Small intestine (tissue), 7 donors: ENCODE measurements at regions not wholly inside any gene's neighbourhood (a gene's known extent, or its start where the extent isn't known, plus 50 kb on each side); places are given as distances from the start of the nearest gene placed in this dataset.

Experiments
- DNase-seq, 2 donors: peaks; one replicate each; pipeline versions ENCODE4 v3.0.0 to v3.0.0-alpha.2; 2013
- FAIRE-seq: peaks from 2 replicates; lab custom pipeline; 2012; peaks lifted over from hg19 to GRCh38; lab: Jason Lieb, UNC
- H3K27ac ChIP-seq, 3 donors: one replicate each; pipeline ENCODE4 v1.5.1; 2013; ENCODE audit warnings: low read length in 2 of 3, mild to moderate bottlenecking in 2 of 3, control low read depth in 1 of 3, inconsistent platforms in 1 of 3, low read depth in 1 of 3, moderate library complexity in 1 of 3
- H3K27me3 ChIP-seq, 3 donors: one replicate each; pipeline ENCODE4 v1.6.1; 2013; ENCODE audit warnings: low read length in 3 of 3, inconsistent platforms in 1 of 3; ENCODE audit not compliant: control insufficient read depth in 3 of 3, insufficient read depth in 3 of 3
- H3K36me3 ChIP-seq, 3 donors: one replicate each; pipeline ENCODE4 v1.6.1; 2013; ENCODE audit warnings: low read length in 3 of 3, inconsistent platforms in 1 of 3, low read depth in 1 of 3, mild to moderate bottlenecking in 1 of 3, moderate library complexity in 1 of 3; ENCODE audit not compliant: control insufficient read depth in 3 of 3, insufficient read depth in 2 of 3
- H3K4me1 ChIP-seq, 3 donors: one replicate each; pipeline ENCODE4 v1.6.1; 2013; ENCODE audit warnings: low read length in 2 of 3, inconsistent platforms in 1 of 3, low read depth in 1 of 3, mild to moderate bottlenecking in 1 of 3, moderate library complexity in 1 of 3; ENCODE audit not compliant: control insufficient read depth in 3 of 3, insufficient read depth in 2 of 3
- H3K4me3 ChIP-seq, 3 donors: one replicate each; pipeline ENCODE4 v1.5.1; 2013; ENCODE audit warnings: low read length in 3 of 3, control low read depth in 1 of 3, inconsistent platforms in 1 of 3, low read depth in 1 of 3, mild to moderate bottlenecking in 1 of 3, moderate library complexity in 1 of 3
- H3K9me3 ChIP-seq, 2 donors: one replicate each; pipeline ENCODE4 v1.6.1; 2013; ENCODE audit warnings: low read depth in 1 of 2, low read length in 1 of 2; ENCODE audit not compliant: control insufficient read depth in 2 of 2, insufficient read depth in 1 of 2
- WGBS, 3 donors: extraction: QIAGEN DNeasy Blood & Tissue Kit; methylation state at CpG; one replicate each; pipeline ENCODE4 v1.1.7; 2013; 5-methylcytosine and 5-hydroxymethylcytosine counted together
- donor health status: healthy with polysubstance abuse.
- donor health status: control.
- donor health status: control.
- donor health status: Bipolar disorder and iron deficiency.
- donor health status: healthy.

DNA sequence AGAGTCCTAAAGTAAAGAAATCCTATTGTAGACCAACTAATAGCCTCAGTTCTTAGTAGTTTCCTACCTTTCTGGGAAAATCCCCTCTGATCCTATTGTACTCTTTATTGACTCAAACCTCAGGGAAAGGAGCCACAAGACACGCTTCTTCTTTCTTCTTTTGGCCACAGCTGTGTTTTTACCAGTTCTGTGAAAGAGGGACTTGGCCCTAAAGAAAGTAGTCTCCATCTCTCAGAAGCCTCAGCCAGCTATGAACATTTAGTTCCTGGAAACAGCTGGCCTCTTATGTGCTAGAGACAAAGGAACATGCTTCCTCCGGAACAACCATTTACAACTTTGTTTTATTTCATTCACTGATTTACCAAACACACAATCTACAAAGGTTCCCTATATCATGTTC, 66.1 kb upstream of the ARID2 start:
- Histone ChIP-seq H3K4me1 (no peaks in the 10 kb centered on the region), H3K27me3 (no peaks in the 10 kb centered on the region), H3K4me3 (no peak overlapping the region), H3K27ac (no peak overlapping the region), H3K9me3 (no peaks in the 10 kb centered on the region), H3K36me3 (no peaks in the 10 kb centered on the region)
- no peak for FAIRE-seq
- no peak for DNase-seq
- WGBS, 3 donors, result 43 to 75% (median 70%) methylated on average over 2 of the region's 2 CpGs

DNA sequence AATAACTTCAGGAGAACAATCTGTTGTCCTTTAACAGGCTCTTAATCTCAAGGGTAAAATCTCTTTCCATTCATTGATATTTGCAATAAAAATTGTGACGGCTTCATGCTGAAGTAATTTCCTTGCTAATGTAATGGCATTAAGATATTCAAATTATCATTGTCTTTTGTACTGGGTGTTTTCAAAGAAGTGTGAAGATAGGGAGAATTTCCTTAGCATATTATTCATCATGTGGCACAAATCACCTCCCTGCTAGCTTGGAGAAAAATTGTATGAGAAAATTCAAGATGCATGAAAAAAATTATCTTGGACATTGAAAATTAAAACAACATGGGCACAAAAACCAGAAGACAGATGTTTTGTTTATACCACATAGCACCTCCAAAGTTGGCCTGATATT, 63.6 kb upstream of the ARID2 start:
- DNase-seq (no peak), FAIRE-seq (no peak)
- H3K27me3 ChIP-seq, result no peaks in the 10 kb centered on the region
- H3K27ac ChIP-seq, result no peak overlapping the region
- no peaks in the 10 kb centered on the region for H3K36me3 ChIP-seq
- H3K4me3 ChIP-seq, result no peak overlapping the region
- H3K9me3 ChIP-seq, result no peaks in the 10 kb centered on the region
- 86 to 97% (median 89%) methylated on average over 1 of the region's 1 CpG for WGBS, 3 donors
- no peaks in the 10 kb centered on the region for H3K4me1 ChIP-seq

DNA sequence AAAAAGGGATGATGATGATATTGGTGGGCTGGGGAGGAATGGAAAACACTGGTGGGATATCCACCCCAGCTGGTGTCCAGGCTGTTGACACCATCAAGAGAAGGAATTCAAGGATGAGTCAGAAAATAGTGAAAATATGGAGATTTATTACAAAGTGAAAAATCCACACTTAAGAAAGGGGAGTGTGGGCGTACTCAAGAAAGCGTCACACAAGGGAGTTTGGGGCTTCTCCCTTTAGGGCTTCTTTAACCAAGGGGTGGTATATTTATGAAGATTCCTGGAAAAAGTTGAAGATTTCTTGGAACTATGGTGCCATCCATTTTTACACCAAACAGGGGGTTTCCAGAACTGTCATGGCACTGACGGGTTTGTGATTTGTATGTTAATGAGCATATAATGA, 63.1 kb upstream of the ARID2 start:
- no peaks in the 10 kb centered on the region for H3K36me3 ChIP-seq
- WGBS, 3 donors, result 83 to 93% (median 90%) methylated on average over 3 of the region's 3 CpGs
- H3K4me3 ChIP-seq, result no peak overlapping the region
- no peak overlapping the region for H3K27ac ChIP-seq
- DNase-seq, result no peak
- no peaks in the 10 kb centered on the region for H3K27me3 ChIP-seq
- no peak for FAIRE-seq
- no peaks in the 10 kb centered on the region for H3K9me3 ChIP-seq
- H3K4me1 ChIP-seq, result no peaks in the 10 kb centered on the region

DNA sequence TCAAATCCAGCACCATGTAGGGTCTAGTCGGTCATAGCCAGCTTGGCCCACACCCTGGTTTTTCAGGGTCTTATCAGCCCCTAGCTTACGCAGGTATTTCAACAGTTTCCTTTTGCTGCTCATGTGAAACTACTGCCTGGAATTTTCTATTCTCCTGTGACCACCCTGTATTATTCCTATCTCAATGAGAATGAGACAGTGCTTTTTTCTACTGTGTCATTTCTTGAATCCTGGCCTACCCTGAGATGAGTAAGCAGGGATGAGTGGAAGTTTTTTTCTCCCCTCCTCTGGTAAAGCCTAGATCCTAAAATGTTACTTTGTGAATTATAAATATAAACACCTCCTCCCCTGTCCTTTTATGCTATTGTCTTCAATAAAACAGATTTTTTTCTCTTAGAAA, 62.7 kb upstream of the ARID2 start:
- no peaks in the 10 kb centered on the region for H3K27me3 ChIP-seq
- DNase-seq (no peak), FAIRE-seq (no peak)
- no peaks in the 10 kb centered on the region for H3K4me1 ChIP-seq
- WGBS, 3 donors, result 92 to 94% (median 93%) methylated on average over 2 of the region's 2 CpGs
- no peak overlapping the region for H3K27ac ChIP-seq
- no peak overlapping the region for H3K4me3 ChIP-seq
- no peaks in the 10 kb centered on the region for H3K9me3 ChIP-seq
- no peaks in the 10 kb centered on the region for H3K36me3 ChIP-seq

DNA sequence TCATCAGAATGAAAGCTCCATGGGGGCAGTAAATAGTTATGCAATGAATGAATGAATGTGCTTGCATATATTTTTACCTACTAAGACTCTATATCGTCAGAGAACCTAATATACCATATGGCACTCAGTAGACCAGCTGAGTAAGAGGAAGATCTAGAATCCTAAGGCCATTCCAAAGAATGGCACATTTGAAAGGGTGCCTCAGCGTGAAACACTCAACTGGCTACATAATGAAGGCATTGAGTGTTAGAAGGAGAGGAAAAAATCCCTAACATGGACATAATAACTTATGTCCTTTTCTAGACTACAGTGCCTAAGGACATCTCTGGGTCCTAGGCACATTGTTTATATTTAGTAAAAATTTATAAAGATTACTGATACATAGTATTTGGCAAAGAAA, 61.7 kb upstream of the ARID2 start:
- Histone ChIP-seq H3K4me1 (no peaks in the 10 kb centered on the region), H3K27ac (no peak overlapping the region), H3K27me3 (no peaks in the 10 kb centered on the region), H3K36me3 (no peaks in the 10 kb centered on the region), H3K9me3 (no peaks in the 10 kb centered on the region), H3K4me3 (no peak overlapping the region)
- WGBS, 3 donors, result 92 to 98% (median 95%) methylated on average over 2 of the region's 2 CpGs
- DNase-seq (no peak), FAIRE-seq (no peak)

DNA sequence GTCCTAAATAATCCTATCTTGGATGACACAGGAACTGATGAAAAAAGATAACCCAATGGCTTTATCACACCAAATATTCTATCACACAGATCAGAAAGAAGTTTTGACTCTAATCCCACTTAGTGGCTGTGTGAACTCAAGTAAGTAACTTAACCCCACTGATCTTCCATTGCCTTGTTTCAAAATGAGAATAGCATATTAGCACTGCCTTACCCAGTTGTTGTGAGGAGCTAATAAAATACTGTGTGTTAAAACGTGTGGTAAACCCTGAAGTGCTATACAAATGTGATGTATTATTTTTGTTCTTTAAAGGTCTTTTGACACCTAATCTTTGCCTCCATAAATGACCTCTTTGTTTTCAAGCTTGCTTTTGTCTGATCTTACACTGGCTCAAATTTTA, 60.9 kb upstream of the ARID2 start:
- Histone ChIP-seq H3K27ac (peak overlapping the region in 2 of 3 donors; percentile 55 to 56), H3K36me3 (no peaks in the 10 kb centered on the region), H3K27me3 (no peaks in the 10 kb centered on the region), H3K4me3 (no peak overlapping the region), H3K4me1 (no peaks in the 10 kb centered on the region), H3K9me3 (no peaks in the 10 kb centered on the region)
- 14 to 37% (median 26%) methylated on average over 1 of the region's 1 CpG for WGBS, 3 donors
- FAIRE-seq, result no peak
- no peak for DNase-seq

DNA sequence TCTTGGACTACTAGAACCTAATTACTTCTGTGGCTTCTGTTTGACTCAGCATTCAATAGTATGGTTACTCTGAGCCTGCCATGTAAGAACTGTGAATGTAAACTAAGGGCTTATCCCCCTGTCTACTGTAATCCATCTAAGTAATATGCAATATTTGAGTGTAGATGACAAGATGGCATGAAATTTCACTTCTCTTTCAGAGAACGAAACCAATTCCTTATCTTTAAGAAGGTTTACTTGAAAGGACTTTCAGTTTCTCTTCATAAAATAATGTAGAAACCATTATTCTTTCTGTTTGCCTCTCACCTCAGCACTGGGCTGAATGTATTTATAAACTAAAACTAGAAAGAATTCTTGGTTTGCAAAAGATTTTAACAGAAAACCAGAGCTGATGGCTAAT, 60.4 kb upstream of the ARID2 start:
- peak overlapping the region in 2 of 3 donors; percentile 55 to 56 for H3K27ac ChIP-seq
- WGBS, 3 donors, result 8 to 22% (median 10%) methylated on average over 1 of the region's 1 CpG
- peak; percentile 79 for FAIRE-seq
- H3K4me3 ChIP-seq, result no peak overlapping the region
- DNase-seq, result peak; percentile 41 to 55
- H3K4me1 ChIP-seq, result no peaks in the 10 kb centered on the region
- H3K9me3 ChIP-seq, result no peaks in the 10 kb centered on the region
- H3K36me3 ChIP-seq, result no peaks in the 10 kb centered on the region
- H3K27me3 ChIP-seq, result no peaks in the 10 kb centered on the region

DNA sequence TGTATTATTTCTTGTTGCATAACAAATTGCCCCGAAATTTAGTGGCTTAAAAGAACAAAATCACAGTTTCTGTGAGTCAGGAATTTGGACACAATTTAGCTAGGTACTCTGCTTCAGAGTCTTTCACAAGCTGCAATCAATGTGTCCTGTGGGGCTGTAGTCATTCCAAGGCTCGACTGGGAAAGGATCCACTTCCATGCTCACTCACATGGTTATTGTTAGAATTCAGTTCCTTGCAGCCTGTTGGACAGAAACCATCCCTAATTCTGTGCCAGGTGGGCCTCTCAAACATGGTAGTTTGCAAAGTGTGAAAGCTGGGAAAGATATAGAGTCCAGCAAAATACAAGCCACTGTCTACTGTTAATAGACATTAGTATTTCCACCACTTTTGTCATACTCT, 59.7 kb upstream of the ARID2 start:
- Histone ChIP-seq H3K27ac (no peak overlapping the region), H3K27me3 (no peaks in the 10 kb centered on the region), H3K36me3 (no peaks in the 10 kb centered on the region), H3K4me1 (no peaks in the 10 kb centered on the region), H3K9me3 (no peaks in the 10 kb centered on the region), H3K4me3 (no peak overlapping the region)
- 54 to 70% (median 62%) methylated on average over 2 of the region's 2 CpGs for WGBS, 3 donors
- no peak for FAIRE-seq
- no peak for DNase-seq

DNA sequence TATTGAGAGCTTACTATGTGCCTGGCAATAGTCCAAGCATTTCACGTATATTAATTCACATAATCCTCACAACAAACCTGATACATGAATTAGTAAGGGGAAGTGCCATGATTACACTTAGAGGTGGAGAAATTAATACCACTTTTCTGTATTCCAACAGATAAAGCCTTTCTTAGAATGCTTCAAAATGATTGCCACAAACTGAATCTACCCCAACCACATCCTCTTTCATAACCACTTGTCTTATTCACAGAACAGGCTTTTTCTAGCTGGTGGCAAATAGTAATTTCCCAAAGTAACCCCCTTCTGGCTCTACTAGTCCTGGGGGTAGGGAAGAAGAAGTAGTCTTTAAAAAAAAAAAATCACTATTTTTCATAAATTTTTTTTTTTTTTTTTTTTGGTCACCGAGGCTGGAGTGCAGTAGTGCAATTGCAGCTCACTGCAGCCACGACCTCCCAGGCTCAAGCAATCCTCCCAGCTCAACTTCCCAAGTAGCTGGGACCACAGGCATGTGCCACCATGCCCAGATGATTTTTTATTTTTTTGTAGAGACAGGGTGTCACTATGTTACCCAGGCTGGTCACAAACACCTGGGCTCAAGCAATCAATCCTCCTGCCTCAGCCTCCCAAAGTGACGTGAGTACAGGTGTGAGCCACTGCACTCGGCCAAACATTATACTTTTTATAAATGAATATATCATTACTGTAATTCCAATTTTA, 59.0 kb upstream of the ARID2 start:
- H3K4me3 ChIP-seq, result no peak overlapping the region
- DNase-seq (peak in 1 of 2 donors; percentile 51), FAIRE-seq (no peak)
- H3K27ac ChIP-seq, result no peak overlapping the region
- no peaks in the 10 kb centered on the region for H3K36me3 ChIP-seq
- H3K9me3 ChIP-seq, result no peaks in the 10 kb centered on the region
- H3K4me1 ChIP-seq, result no peaks in the 10 kb centered on the region
- 66 to 97% (median 76%) methylated on average over 5 of the region's 5 CpGs for WGBS, 3 donors
- no peaks in the 10 kb centered on the region for H3K27me3 ChIP-seq
